Fibroblast of villous mesenchyme (primary cell): ENCODE measurements at regions not wholly inside any gene's neighbourhood (a gene's known extent, or its start where the extent isn't known, plus 50 kb on each side); places are given as distances from the start of the nearest gene placed in this dataset.
A peak's percentile ranks its signal among the peaks of the same experiment; 100 is the strongest.

ENCODE experiments used
- DNase-seq: peaks from one replicate; pipeline ENCODE4 v3.0.0-alpha.2; 2010; ENCODE audit warnings: low read depth
- H3K4me3 ChIP-seq: 2 replicates; pipeline ENCODE4 v1.5.1; 2011; ENCODE audit warnings: low read depth, mild to moderate bottlenecking, low read length
- CTCF ChIP-seq: IDR thresholded peaks from 2 replicates; pipeline ENCODE4 v1.5.1; 2012; ENCODE audit warnings: low read depth, mild to moderate bottlenecking, low read length; ENCODE audit not compliant: insufficient read depth

GRCh38 chr2:67660015-67660602 is 263.0 kb downstream of the ETAA1 start:
- no peak for TF ChIP-seq CTCF
- H3K4me3 ChIP-seq, result no peak overlapping the region

GRCh38 chr2:67660871-67661270 is 263.7 kb downstream of the ETAA1 start:
- no peak overlapping the region for H3K4me3 ChIP-seq
- peak; percentile 8 for DNase-seq
- TF ChIP-seq CTCF, result no peak

More at GRCh38 chr2:67660015-67660602, 263.0 kb downstream of the ETAA1 start:
- no peak for DNase-seq

- DNase-seq, result no peak
- no peak for TF ChIP-seq CTCF
- no peak overlapping the region for H3K4me3 ChIP-seq
These were observed 265.1 kb downstream of the ETAA1 start for GRCh38 chr2:67662222-67662621.

- H3K4me3 ChIP-seq, result no peak overlapping the region
- TF ChIP-seq CTCF, result no peak
- no peak for DNase-seq
These were observed 266.6 kb downstream of the ETAA1 start for GRCh38 chr2:67663776-67664175.

GRCh38 chr2:67666386-67667053 is 269.4 kb downstream of the ETAA1 start:
- H3K4me3 ChIP-seq, result no peak overlapping the region
- no peak for TF ChIP-seq CTCF
- DNase-seq, result peak; percentile 80

- DNase-seq, result peak; percentile 81
- no peak for TF ChIP-seq CTCF
- H3K4me3 ChIP-seq, result no peak overlapping the region
These were observed 270.1 kb downstream of the ETAA1 start for GRCh38 chr2:67667054-67667908.
